RWPE2 (cell line): ENCODE measurements at regions not wholly inside any gene's neighbourhood (a gene's known extent, or its start where the extent isn't known, plus 50 kb on each side); places are given as distances from the start of the nearest gene placed in this dataset.

Experiments used
- ATAC-seq: fragments of 200-7000 bp; cut with Tn5 transposase; 3 replicates; pipeline ENCODE4 v1.9.1; 2021; ENCODE audit warnings: low read depth
- DNase-seq: peaks from one replicate; pipeline ENCODE4 v3.0.0-alpha.2; 2020; ENCODE audit warnings: low spot score
- H3K27ac ChIP-seq: fragments of 450-650 bp; 2 replicates; pipeline ENCODE4 v1.5.1; 2017; ENCODE audit warnings: mild to moderate bottlenecking; ENCODE audit not compliant: poor library complexity, severe bottlenecking
- H3K27me3 ChIP-seq: fragments of 250-450 bp; sonication (Bioruptor Pico); 2 replicates; pipeline ENCODE4 v1.5.1; 2021; ENCODE audit warnings: mild to moderate bottlenecking, moderate library complexity; ENCODE audit not compliant: insufficient read depth, poor library complexity, severe bottlenecking
- H3K36me3 ChIP-seq: fragments of 250-450 bp; sonication (Bioruptor Pico); 2 replicates; pipeline ENCODE4 v1.5.1; 2020; ENCODE audit warnings: low read depth, mild to moderate bottlenecking, moderate library complexity
- H3K4me1 ChIP-seq: fragments of 250-450 bp; sonication (Bioruptor Pico); 2 replicates; pipeline ENCODE4 v1.5.1; 2021; ENCODE audit warnings: mild to moderate bottlenecking, moderate library complexity; ENCODE audit not compliant: insufficient read depth, poor library complexity, severe bottlenecking
- H3K4me3 ChIP-seq: fragments of 250-450 bp; sonication (Bioruptor Pico); 2 replicates; pipeline ENCODE4 v1.5.1; 2021; ENCODE audit warnings: mild to moderate bottlenecking, moderate library complexity; ENCODE audit not compliant: severe bottlenecking
- H3K9me3 ChIP-seq: fragments of 250-450 bp; sonication (Bioruptor Pico); 2 replicates; pipeline ENCODE4 v1.5.1; 2021; ENCODE audit warnings: mild to moderate bottlenecking, moderate library complexity; ENCODE audit not compliant: severe bottlenecking
- TF ChIP-seq, protein P1 (sequence below): fragments of 450-650 bp; IDR thresholded peaks from one replicate; pipeline ENCODE4 v1.5.1; 2017; ENCODE audit warnings: mild to moderate bottlenecking, moderate library complexity; ENCODE audit not compliant: poor library complexity, severe bottlenecking

DNA sequence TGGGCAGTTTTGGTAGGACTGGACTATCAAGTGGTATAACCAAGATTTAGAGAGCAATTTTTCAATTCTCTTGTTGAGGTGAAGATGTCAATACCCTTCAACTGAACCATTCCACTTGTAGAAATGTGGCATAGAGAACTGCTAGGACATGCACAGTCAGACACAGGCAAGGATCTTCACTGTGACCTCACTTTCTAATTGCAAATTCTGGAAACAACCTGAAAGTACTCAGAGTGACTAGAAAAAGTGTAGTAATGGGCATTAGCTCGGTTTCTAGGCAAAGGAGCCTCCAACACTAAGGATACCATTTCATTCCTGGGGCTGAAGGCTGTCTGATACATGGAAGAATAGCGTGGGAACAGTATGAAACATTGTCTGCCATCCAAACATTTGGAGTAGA, 433.0 kb upstream of the RUNX1 start:
- TF ChIP-seq, protein P1, sequence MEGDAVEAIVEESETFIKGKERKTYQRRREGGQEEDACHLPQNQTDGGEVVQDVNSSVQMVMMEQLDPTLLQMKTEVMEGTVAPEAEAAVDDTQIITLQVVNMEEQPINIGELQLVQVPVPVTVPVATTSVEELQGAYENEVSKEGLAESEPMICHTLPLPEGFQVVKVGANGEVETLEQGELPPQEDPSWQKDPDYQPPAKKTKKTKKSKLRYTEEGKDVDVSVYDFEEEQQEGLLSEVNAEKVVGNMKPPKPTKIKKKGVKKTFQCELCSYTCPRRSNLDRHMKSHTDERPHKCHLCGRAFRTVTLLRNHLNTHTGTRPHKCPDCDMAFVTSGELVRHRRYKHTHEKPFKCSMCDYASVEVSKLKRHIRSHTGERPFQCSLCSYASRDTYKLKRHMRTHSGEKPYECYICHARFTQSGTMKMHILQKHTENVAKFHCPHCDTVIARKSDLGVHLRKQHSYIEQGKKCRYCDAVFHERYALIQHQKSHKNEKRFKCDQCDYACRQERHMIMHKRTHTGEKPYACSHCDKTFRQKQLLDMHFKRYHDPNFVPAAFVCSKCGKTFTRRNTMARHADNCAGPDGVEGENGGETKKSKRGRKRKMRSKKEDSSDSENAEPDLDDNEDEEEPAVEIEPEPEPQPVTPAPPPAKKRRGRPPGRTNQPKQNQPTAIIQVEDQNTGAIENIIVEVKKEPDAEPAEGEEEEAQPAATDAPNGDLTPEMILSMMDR: no peak
- no peak overlapping the region for H3K4me3 ChIP-seq
- no peak for ATAC-seq
- H3K36me3 ChIP-seq: no peaks in the 10 kb centered on the region
- H3K27me3 ChIP-seq: no peaks in the 10 kb centered on the region
- peaks cover 3% of the 10 kb centered on the region for H3K4me1 ChIP-seq
- DNase-seq: no peak
- no peak overlapping the region for H3K27ac ChIP-seq
- H3K9me3 ChIP-seq: no peaks in the 10 kb centered on the region

DNA sequence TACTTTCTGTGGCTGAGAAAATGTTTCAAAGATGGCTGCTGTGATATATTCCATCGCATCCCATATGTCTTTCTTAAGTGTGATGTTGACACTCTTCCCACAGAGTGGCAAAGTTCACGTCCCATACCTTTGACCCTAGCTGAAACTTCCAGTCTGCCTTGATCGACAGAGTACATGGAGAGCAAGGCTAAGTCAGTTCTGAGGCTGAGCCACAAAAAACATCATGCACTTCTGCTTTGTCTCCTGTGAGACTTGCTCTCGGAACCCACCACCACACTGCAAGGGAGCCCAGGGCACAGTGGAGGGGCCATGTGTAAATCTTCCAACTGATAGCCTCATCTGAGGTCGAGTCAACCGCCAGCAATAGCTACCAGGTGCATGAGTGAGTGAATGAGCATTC, 431.9 kb upstream of the RUNX1 start:
- Histone ChIP-seq H3K4me1 (peaks cover 14% of the 10 kb centered on the region), H3K4me3 (no peak overlapping the region), H3K36me3 (no peaks in the 10 kb centered on the region), H3K27ac (no peak overlapping the region), H3K27me3 (no peaks in the 10 kb centered on the region), H3K9me3 (no peaks in the 10 kb centered on the region)
- TF ChIP-seq, protein P1: no peak
- ATAC-seq (no peak), DNase-seq (no peak)

DNA sequence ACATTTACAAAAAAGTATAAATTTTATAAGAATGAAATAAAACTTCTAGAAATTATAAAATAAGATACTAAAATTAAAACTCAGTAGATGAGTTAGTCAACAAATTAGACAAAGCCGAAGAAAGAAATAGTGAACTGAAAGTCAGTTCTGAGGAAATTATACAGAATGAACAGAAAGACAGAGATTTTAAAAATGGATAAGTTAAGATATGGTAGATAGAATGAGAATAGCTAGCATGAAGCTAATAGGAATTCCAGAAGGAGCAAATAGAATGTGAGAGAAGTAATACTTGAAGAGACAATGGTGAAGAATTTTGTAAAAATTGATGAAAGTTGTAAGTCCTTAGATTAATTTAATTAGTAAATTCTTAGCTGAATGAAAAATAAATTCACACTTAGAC, 430.4 kb upstream of the RUNX1 start:
- no peak for ATAC-seq
- no peaks in the 10 kb centered on the region for H3K9me3 ChIP-seq
- H3K27ac ChIP-seq: no peak overlapping the region
- no peaks in the 10 kb centered on the region for H3K36me3 ChIP-seq
- H3K4me3 ChIP-seq: no peak overlapping the region
- peaks cover 23% of the 10 kb centered on the region for H3K4me1 ChIP-seq
- DNase-seq: no peak
- H3K27me3 ChIP-seq: no peaks in the 10 kb centered on the region
- TF ChIP-seq, protein P1: no peak

- no peaks in the 10 kb centered on the region for H3K9me3 ChIP-seq
- TF ChIP-seq, protein P1: no peak
- peaks cover 23% of the 10 kb centered on the region for H3K4me1 ChIP-seq
- no peaks in the 10 kb centered on the region for H3K27me3 ChIP-seq
- DNase-seq (no peak), ATAC-seq (no peak)
- H3K4me3 ChIP-seq: no peak overlapping the region
- no peaks in the 10 kb centered on the region for H3K36me3 ChIP-seq
- no peak overlapping the region for H3K27ac ChIP-seq
Measured at GRCh38 chr21:35479065-35479448, 430.0 kb upstream of the RUNX1 start.

GRCh38 chr21:35478161-35479064, 429.3 kb upstream of the RUNX1 start:
- DNase-seq (no peak), ATAC-seq (no peak)
- peaks cover 23% of the 10 kb centered on the region for H3K4me1 ChIP-seq
- no peak overlapping the region for H3K27ac ChIP-seq
- no peaks in the 10 kb centered on the region for H3K9me3 ChIP-seq
- H3K4me3 ChIP-seq: no peak overlapping the region
- no peaks in the 10 kb centered on the region for H3K27me3 ChIP-seq
- TF ChIP-seq, protein P1: no peak
- no peaks in the 10 kb centered on the region for H3K36me3 ChIP-seq
